LNCAP (cell line): ENCODE measurements at regions not wholly inside any gene's neighbourhood (a gene's known extent, or its start where the extent isn't known, plus 50 kb on each side); places are given as distances from the start of the nearest gene placed in this dataset.

Experiments
- TF ChIP-seq, protein P1 (sequence below): fragments of 450-650 bp; IDR thresholded peaks from 2 replicates; pipeline ENCODE4 v1.5.1; 2017; ENCODE audit warnings: mild to moderate bottlenecking

- TF ChIP-seq, protein P1, sequence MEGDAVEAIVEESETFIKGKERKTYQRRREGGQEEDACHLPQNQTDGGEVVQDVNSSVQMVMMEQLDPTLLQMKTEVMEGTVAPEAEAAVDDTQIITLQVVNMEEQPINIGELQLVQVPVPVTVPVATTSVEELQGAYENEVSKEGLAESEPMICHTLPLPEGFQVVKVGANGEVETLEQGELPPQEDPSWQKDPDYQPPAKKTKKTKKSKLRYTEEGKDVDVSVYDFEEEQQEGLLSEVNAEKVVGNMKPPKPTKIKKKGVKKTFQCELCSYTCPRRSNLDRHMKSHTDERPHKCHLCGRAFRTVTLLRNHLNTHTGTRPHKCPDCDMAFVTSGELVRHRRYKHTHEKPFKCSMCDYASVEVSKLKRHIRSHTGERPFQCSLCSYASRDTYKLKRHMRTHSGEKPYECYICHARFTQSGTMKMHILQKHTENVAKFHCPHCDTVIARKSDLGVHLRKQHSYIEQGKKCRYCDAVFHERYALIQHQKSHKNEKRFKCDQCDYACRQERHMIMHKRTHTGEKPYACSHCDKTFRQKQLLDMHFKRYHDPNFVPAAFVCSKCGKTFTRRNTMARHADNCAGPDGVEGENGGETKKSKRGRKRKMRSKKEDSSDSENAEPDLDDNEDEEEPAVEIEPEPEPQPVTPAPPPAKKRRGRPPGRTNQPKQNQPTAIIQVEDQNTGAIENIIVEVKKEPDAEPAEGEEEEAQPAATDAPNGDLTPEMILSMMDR = no peak
Observed at GRCh38 chr5:171647904-171648260, 137.7 kb upstream of the SMIM23 start.

- TF ChIP-seq, protein P1 = no peak
Observed at GRCh38 chr5:171648279-171649074, 137.1 kb upstream of the SMIM23 start.

- TF ChIP-seq, protein P1 = no peak
Observed at GRCh38 chr5:171649075-171649401, 136.6 kb upstream of the SMIM23 start.

DNA sequence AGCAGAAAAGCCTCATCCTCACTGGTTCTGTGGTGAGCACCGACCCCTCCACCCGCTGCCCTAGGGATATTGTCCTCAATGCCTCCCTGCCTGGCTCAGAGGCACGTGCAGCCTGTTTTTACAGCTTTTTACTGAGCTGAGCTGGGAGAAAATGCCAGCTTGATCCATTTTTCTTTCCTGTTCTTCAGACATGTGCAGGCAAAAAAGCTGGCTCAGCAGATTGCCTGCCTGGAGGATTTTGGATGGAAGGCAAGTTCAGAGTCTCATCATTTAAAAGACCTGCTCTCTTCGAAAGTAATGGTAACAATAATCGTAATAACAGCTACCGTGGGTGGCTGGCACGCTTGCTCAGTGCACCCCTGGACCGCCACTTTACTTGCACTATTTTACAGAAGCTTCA is 135.0 kb upstream of the SMIM23 start:
- TF ChIP-seq, protein P1 = no peak

DNA sequence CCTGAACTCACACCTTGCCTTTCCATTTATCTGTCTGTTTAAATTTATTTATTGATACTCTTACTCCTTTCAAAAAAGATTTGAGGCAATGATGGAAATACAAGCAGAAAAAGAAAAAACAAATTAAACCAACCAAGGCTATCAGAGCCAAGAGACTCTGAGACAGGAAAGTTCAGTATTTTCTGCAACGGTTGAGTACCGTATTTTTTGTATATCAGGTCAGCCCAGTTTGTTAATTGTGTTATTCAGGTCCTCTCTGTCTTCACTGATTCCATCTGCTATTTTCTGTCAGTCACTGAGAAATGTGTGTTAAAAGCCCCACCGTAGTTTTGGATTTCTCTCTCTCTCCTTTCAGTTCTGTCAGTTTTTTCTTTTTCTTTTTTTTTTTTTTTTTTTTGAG is 134.5 kb upstream of the SMIM23 start:
- TF ChIP-seq, protein P1 = no peak

- TF ChIP-seq, protein P1 = no peak
Observed at GRCh38 chr5:171654881-171655280, 130.7 kb upstream of the SMIM23 start.

- TF ChIP-seq, protein P1 = no peak
Observed at GRCh38 chr5:171657473-171657872, 128.1 kb upstream of the SMIM23 start.

DNA sequence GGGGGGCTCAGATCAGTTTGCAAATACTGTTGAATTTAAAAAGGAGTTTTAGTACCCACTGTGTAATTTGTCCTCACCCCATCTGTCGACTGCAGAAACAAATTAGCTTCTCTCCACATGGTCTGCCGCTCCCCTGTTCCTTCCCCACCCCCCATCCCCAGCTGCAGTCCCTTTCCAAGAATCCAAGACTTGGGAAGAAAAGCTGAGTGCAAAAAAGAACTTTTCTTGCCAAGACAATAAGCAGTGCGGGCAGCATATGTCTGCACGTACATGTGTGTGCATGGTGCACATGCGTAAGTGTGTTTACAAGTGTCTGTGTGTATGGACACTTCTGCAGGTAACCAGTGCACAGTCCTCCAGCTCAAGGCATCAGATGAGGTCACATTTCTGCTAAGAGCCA is 125.7 kb upstream of the SMIM23 start:
- TF ChIP-seq, protein P1 = no peak
